Left hindlimb (tissue), 1 donor: ENCODE measurements at regions not wholly inside any gene's neighbourhood (a gene's known extent, or its start where the extent isn't known, plus 50 kb on each side); places are given as distances from the start of the nearest gene placed in this dataset.
"Not testable (repeated sequence)": the region's sequence is repeated elsewhere in the genome, so short reads cannot be mapped to it uniquely, and the experiment has no call there.

ENCODE experiments used
- DNase-seq: peaks from one replicate; pipeline ENCODE4 v3.0.0-alpha.2; 2018

DNA sequence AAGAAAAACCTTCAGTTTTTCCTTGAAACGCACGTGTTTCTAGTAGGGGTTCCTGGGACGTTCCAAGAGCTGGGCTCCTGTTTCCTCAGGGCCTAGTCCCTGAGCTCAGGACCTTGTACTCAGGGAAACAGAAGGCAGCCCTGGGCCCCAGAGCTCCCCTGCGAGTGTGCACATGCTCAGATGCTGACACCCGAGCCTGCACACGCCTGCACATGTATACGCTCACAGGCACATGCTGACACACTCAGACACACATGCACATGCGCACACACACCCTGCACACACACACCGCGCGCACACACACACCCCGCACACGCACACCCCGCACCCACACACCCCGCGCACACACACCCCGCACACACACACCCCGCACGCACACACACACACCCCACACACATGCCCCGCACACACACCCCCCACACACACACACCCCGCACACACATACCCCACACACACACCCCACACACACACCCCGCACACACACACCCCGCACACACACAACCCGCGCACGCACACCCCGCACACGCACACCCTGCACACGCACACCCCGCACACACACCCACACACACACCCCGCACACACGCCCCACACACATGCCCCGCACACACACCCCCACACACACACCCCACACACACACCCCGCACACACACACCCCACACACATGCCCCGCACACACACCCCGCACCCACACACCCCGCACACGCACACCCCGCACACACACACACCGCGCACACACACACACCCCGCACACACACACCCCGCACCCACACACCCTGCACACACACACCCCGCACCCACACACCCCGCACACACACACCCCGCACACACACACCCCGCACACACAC, 52.2 kb downstream of the CALML3 start:
- DNase-seq, result peak; percentile 34

DNA sequence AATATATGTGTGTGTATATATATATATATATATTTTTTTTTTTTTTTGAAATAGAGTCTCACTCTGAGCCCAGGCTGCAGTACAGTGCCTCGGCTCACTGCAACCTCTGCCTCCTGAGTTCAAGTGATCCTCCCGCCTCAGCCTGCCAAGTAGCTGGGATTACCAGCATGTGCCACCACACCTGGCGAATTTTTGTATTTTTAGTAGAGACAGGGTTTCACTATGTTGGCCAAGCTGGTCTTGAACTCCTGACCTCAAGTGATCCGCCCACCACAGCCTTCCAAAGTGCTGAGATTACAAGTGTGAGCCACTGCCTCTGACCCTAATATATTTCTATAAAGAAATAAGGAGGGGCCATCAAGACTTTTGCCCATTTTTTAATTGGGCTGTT, 55.3 kb downstream of the CALML3 start:
- not testable (repeated sequence) for DNase-seq

DNA sequence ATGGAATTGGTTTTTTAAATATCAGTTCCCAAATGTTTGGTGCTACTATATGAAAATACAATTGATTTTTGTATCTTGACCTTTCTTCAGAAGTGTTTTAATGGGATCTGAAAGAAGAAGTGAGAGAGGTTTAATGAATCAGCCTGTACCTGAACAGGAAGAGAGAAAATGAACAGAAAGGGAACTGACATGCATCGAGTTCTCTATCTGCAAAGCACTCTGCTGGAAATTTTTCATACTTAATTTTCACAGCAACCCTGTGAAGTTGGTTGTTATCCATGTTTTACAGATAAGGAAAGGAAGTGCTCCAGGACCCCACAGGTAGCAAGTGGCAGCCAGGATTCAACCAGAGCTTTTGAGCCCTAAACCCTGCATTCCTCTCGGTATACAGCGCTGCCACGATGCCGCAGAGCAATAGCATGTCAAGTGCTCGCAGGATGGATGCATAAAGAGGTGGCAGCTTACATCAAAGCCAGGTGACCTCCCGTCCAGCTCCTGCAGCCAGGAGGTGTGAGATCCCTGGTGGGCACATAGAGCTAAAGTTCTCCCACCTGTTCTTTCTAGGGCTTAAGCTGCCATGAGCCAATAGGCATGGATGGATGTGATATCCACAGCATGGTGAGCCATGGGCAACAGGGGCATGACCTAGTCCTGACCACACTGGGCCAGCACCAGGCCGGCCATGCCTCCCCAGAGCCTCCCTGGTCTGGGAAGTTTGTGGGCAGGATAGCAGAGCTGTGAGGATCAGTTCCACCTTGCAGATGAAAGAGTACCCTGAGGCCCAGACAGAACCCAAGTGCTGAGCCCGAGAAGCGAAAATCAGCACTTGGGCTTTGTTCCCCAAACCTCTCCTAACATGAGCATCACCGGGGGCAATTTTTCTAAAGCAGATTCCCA, 57.2 kb downstream of the CALML3 start:
- no peak for DNase-seq

DNA sequence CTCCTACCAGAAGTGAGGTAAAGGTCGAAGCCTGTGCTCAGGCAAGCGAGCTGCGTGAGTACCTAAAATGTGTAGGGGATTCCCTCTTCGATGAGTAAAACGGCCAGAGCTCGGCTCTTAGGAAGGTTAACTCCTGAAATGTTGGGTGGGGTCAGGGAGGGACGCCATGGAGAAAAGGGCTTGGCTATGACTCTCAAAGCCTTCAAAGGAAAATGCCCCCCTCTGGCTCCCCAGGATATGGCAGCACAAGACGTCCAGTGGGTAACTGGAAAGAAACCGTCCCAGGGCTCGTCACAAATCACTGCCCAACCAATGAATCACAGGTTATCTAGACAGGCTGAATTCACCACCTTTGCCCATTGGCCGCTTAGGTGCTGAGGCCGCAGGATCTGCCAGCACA, 58.0 kb downstream of the CALML3 start:
- DNase-seq, result no peak

DNA sequence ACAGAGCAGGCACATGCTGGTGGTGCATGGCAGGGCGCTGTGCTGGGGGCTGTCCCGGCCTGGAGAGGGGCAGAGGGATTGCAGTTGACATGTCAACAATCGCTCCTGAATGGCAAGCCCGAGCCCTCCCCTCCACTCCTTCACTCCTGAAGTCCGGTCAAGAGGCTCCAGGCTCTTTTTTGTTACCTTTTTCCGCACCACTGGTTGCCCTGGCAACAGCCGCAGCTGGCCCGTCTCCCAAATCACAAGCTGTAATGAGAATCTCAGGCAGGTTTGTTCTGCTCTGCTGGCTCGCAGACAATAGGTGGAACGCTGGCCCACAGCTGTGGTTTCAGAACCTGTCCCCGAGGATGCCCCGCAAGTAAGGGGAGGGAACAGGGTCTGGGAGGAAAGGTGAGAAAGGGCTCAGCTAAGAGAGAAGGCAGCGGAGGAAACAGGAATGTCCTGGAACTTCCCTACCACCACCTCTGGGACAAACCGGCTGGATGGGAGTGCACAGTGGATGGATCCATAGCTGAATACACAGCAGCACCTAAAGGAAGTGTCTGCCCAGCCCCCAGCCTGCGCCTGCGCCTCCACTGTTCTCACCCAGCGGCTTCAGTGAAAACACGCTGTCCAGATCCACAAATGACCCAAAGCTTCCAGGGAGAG, 58.9 kb downstream of the CALML3 start:
- peak; percentile 88 for DNase-seq

DNA sequence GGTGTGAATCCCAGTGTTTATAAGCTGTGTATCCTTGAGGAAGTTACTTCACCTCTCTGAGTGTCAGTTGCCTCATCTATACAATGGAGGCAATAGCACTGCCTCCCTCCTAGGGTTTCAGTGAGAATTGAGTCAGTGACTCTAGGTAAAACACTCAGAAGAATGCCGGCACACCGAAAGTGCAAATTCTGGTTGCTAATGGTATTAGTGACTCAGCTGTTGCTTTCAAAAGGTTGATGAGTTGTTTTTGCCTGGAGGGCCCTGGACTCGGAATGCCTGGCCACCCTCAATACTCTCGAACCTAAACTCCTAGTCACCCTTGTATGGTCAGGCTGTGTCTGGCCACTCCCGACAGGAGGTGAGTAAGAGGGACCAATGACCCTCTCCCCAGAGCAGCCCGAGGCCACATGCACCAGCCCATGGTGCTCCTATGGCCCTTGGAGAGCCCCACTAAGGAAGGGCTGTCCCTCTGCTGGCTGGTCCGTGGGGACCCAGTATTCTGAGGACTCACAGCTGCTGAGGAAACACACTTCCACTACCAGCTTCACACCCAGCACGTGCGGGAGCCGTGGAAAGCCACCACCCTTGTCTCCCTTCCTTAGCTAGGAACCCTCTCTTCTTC, 60.2 kb downstream of the CALML3 start:
- peak; percentile 27 for DNase-seq

DNA sequence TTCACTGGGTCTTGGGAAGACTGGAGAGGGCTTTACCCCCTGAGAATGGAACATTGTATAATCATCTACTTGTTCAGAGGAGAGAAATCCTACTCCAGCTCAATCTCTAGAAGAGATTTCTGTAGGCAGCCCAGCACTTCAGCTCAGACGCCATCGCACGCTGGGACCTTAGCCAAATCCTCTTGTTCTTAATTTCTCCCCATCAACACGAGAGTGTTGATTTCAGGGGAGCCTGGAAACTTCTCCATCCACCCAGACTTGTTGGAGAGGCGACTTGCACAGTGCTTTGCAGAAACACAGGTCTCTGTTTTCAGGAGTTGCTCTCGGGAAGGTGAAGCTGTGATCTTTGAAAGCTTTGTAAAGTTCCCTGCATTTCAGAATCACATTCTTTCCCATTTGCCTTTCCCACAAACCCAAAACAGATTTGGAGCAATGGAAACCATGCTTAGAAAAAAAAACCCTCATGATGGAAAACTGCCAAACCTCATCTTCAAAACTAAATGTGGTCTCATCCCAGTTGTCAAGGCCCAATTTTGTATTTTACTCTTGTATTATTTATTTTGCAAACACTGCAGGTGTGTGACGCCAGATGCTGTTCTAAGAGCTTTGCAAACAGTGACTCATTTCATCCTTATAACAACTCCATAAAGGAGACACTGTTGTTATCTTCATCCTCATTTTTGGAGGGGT, 60.9 kb downstream of the CALML3 start:
- peak; percentile 31 for DNase-seq

DNA sequence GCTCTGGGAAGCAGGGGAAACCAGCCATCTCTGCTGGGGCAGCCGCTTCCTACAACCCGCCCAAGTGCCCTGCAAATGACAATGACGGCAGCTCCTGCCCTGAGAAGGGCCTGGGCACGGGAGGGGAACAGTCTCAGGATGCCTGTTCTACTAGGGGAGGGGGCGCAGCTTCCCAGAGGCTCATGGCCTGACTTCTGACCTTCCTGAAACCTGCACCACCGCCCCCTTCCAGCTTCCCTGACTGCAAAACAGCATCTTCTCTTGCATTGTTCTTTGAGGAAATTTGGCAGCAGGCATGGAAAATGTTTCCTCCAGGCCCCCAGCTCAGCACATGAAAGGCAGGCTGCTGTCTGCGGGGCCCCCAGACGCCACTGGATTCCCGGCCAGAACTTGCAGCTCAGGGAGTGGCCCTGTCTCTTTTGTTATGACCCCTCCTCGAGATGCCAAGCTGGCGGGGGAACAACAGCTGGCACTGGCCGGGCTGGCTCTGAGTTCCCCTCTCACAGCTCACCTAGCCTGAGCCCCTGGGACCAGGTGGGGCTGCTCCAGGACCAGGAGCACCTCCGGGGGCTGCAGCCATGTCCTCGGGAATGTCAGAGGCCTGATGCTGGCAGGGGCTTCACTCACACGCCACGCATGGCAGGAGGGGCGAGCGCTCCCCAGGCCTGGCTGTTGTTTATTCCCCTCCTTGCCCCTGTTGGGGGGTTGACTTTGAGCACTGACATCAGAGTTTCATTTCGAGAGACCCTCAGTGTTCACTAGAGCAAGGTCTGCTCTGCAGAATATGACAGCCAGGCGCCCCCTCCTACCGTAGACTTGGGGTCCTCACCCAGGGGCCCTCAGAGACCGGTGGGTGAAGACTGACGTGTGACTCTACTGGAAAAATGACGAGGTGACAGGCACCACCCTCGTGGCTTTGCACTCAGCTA, 62.7 kb downstream of the CALML3 start:
- peak; percentile 75 for DNase-seq

DNA sequence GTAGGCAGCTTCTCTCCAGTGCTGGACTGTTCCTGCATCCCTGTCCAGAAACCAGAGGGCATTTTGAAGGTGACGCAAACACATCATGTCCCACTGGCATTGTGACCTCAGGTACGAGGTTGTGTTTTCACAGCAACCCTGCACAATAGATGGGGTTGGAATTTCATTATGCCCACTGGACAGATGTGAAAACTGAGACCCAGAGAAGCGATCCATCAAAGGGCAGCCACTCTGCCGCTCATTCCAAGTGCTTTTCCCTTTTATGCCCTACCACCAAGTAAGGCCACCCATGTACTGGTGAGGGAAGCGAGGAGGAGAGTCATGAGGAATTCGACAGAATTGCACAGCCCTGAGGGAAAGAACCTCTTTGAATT, 63.3 kb downstream of the CALML3 start:
- no peak for DNase-seq

DNA sequence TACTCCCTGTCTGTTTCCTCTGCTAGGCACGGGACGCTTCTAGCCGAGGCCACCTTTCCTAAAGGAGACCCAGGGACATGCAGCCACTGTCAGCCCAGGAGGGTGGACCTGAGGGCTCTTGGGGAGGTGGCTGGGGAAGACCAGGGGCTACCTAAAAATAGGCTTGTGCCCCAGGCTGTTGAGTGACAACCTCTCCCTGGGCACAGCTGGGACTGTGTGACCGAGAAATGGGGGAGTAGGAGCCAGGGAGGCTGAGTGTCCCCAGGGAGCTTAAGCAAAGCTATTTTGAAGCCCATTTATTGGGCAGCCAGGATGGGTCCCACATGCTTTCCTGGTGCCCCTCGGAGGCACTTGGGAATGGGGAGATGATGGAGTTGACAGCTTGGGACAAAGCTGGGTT, 63.8 kb downstream of the CALML3 start:
- DNase-seq, result peak; percentile 18
